ENCODE measurements at regions not wholly inside any gene's neighbourhood (a gene's known extent, or its start where the extent isn't known, plus 50 kb on each side); places are given as distances from the start of the nearest gene placed in this dataset.

DNA sequence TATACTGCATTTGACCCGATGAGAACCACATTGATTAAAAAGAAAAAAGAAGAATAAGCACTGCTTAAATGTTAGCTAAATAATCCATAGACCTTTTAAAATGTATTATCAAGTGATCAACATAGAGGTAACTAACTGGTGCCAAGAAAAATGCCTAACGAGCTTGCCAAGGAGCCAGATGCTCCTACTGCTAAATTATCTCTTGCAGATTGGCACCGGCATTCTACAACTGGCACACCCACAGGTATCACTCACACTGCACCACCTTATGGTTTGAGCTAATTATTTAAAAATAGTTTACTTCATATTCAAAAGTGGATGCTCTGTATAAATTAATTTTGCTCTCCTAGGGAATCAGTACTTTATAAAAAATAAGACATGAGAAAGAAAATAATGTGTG, 341.6 kb upstream of the CDH7 start:
- no peaks in the 10 kb centered on the region for H3K9me3 Mint-ChIP-seq
- ChIA-PET CTCF (no interaction called here), POLR2A (no interaction called here)
- ATAC-seq (ENCODE audit: low read depth) (no peak), DNase-seq (no peak)
- intact Hi-C loops (cut with micrococcal nuclease) = no loop called here
- H3K4me3 Mint-ChIP-seq = no peak overlapping the region
- TF ChIP-seq, protein P1, sequence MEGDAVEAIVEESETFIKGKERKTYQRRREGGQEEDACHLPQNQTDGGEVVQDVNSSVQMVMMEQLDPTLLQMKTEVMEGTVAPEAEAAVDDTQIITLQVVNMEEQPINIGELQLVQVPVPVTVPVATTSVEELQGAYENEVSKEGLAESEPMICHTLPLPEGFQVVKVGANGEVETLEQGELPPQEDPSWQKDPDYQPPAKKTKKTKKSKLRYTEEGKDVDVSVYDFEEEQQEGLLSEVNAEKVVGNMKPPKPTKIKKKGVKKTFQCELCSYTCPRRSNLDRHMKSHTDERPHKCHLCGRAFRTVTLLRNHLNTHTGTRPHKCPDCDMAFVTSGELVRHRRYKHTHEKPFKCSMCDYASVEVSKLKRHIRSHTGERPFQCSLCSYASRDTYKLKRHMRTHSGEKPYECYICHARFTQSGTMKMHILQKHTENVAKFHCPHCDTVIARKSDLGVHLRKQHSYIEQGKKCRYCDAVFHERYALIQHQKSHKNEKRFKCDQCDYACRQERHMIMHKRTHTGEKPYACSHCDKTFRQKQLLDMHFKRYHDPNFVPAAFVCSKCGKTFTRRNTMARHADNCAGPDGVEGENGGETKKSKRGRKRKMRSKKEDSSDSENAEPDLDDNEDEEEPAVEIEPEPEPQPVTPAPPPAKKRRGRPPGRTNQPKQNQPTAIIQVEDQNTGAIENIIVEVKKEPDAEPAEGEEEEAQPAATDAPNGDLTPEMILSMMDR (IDR thresholded peaks at IDR 0.05) = no peak
- no peaks in the 10 kb centered on the region for H3K27me3 Mint-ChIP-seq
- no peaks in the 10 kb centered on the region for H3K36me3 Mint-ChIP-seq (ENCODE audit: low read depth)
- H3K4me1 Mint-ChIP-seq = no peaks in the 10 kb centered on the region
- H3K27ac Mint-ChIP-seq = no peak overlapping the region

DNA sequence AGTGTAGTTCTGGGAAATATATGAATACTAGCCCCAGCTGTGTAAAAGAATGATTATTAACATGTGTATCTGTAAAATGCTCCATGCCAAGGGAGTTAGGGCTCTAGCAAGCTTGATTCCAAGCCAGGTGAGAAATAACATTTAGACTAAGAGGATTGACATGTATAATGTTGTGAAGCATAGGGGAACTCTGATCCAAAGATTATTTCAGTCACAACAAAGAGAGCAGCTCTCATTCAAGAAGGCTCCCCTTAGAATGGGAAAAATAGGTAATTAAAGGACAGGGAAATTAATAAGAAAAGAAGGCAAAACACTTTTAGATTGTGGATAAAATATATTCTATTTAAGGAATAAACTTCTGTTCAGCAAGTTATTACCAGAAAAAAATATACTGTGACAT, 347.3 kb upstream of the CDH7 start:
- Mint-ChIP-seq H3K27ac (no peak overlapping the region), H3K4me3 (no peak overlapping the region), H3K9me3 (no peaks in the 10 kb centered on the region), H3K36me3 (ENCODE audit: low read depth) (no peaks in the 10 kb centered on the region), H3K4me1 (no peaks in the 10 kb centered on the region), H3K27me3 (no peaks in the 10 kb centered on the region)
- ATAC-seq (ENCODE audit: low read depth) (no peak), DNase-seq (no peak)
- ChIA-PET POLR2A (no interaction called here), CTCF (no interaction called here)
- TF ChIP-seq, protein P1 (IDR thresholded peaks at IDR 0.05) = no peak
- intact Hi-C loops (cut with micrococcal nuclease) = no loop called here

DNA sequence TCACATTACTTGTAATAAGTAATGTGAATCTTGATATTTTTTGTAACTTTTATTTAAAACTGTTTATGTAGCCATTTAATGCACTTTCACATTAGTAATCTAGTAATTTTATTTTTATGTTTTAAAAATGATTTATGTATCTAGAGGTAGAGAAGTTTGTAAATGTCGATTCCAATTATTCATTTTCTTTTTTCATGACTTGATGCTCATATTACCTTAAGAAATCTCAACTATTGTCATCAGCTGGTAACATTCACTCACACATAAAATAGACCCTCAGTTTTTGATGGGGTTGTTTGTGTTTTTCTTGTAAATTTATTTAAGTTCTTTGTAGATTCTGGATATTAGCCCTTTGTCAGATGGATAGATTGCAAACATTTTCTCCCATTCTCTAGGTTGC, 351.7 kb upstream of the CDH7 start:
- TF ChIP-seq, protein P1 (IDR thresholded peaks at IDR 0.05) = no peak
- H3K27me3 Mint-ChIP-seq = no peaks in the 10 kb centered on the region
- H3K9me3 Mint-ChIP-seq = no peaks in the 10 kb centered on the region
- ChIA-PET CTCF (no interaction called here), POLR2A (no interaction called here)
- H3K36me3 Mint-ChIP-seq (ENCODE audit: low read depth) = no peaks in the 10 kb centered on the region
- intact Hi-C loops (cut with micrococcal nuclease) = no loop called here
- H3K27ac Mint-ChIP-seq = no peak overlapping the region
- no peak for ATAC-seq (ENCODE audit: low read depth)
- H3K4me1 Mint-ChIP-seq = no peaks in the 10 kb centered on the region
- no peak overlapping the region for H3K4me3 Mint-ChIP-seq
- DNase-seq = no peak

DNA sequence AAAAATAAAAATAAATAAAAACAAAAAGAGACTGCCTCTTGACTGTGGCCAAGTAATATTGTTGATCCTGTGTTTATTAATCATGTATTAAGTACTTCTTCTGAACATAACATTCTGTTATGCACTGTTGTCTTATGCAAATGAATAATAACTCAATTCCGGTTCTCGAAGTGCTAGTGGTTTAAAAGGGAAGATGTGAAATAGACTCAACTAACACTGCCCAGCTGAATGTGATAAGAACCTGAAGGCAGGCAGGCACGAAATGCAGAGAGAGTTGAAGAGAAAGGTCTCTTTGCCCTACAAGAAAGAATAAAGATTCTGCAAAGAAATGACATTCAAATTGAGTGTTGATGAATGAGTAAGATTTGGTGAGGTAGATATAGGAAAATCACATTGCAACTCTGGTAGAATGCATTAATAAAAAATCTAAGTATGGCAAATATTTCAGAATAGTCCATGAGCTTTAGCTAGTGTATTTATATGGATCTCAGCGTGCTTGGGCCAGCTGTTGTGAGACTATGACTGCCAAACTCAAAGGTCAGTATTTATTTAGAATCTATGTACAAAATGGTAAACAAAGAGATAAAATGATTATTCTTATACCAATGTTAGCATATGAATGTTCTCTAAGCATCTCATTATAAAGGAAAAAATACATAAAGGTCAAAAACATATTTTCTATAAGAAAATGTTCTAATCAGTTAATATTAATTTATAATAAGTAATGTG, 352.3 kb upstream of the CDH7 start:
- ChIA-PET CTCF (no interaction called here), POLR2A (no interaction called here)
- no peak for ATAC-seq (ENCODE audit: low read depth)
- no peak overlapping the region for H3K27ac Mint-ChIP-seq
- no peaks in the 10 kb centered on the region for H3K9me3 Mint-ChIP-seq
- no peaks in the 10 kb centered on the region for H3K27me3 Mint-ChIP-seq
- TF ChIP-seq, protein P1 (IDR thresholded peaks at IDR 0.05) = no peak
- DNase-seq = no peak
- H3K4me3 Mint-ChIP-seq = no peak overlapping the region
- H3K4me1 Mint-ChIP-seq = no peaks in the 10 kb centered on the region
- H3K36me3 Mint-ChIP-seq (ENCODE audit: low read depth) = no peaks in the 10 kb centered on the region
- intact Hi-C loops (cut with micrococcal nuclease) = no loop called here

DNA sequence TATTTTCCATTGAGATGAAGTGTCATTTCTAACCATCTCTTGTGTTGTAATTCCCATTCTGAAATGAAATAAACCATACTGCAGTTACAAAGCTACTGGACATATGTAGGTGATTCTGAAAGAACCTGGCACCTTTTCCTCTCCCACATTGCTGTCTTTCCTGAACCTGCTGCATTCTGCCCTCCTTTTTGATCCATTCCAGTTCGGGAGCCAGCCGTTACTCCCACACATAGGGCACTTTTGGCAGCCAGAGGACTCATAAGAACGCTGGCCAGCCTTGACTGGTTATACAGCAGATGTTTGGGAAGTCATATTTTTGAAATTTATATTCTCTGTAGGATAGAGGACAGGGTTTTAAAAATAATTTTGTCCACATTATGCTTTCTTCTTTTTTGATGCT, 369.8 kb upstream of the CDH7 start:
- H3K27me3 Mint-ChIP-seq = no peaks in the 10 kb centered on the region
- H3K36me3 Mint-ChIP-seq (ENCODE audit: low read depth) = no peaks in the 10 kb centered on the region
- H3K27ac Mint-ChIP-seq = no peak overlapping the region
- no peaks in the 10 kb centered on the region for H3K4me1 Mint-ChIP-seq
- intact Hi-C loops (cut with micrococcal nuclease) = no loop called here
- ChIA-PET POLR2A (no interaction called here), CTCF (no interaction called here)
- H3K4me3 Mint-ChIP-seq = no peak overlapping the region
- H3K9me3 Mint-ChIP-seq = peaks cover 12% of the 10 kb centered on the region
- no peak for DNase-seq
- ATAC-seq (ENCODE audit: low read depth) = no peak
- TF ChIP-seq, protein P1 (IDR thresholded peaks at IDR 0.05) = no peak
